RWPE2 (cell line): ENCODE measurements at regions not wholly inside any gene's neighbourhood (a gene's known extent, or its start where the extent isn't known, plus 50 kb on each side); places are given as distances from the start of the nearest gene placed in this dataset.

Experiments used
- ATAC-seq: fragments of 200-7000 bp; cut with Tn5 transposase; 3 replicates; pipeline ENCODE4 v1.9.1; 2021; ENCODE audit warnings: low read depth
- DNase-seq: peaks from one replicate; pipeline ENCODE4 v3.0.0-alpha.2; 2020; ENCODE audit warnings: low spot score
- H3K27ac ChIP-seq: fragments of 450-650 bp; 2 replicates; pipeline ENCODE4 v1.5.1; 2017; ENCODE audit warnings: mild to moderate bottlenecking; ENCODE audit not compliant: poor library complexity, severe bottlenecking
- H3K27me3 ChIP-seq: fragments of 250-450 bp; sonication (Bioruptor Pico); 2 replicates; pipeline ENCODE4 v1.5.1; 2021; ENCODE audit warnings: mild to moderate bottlenecking, moderate library complexity; ENCODE audit not compliant: insufficient read depth, poor library complexity, severe bottlenecking
- H3K36me3 ChIP-seq: fragments of 250-450 bp; sonication (Bioruptor Pico); 2 replicates; pipeline ENCODE4 v1.5.1; 2020; ENCODE audit warnings: low read depth, mild to moderate bottlenecking, moderate library complexity
- H3K4me1 ChIP-seq: fragments of 250-450 bp; sonication (Bioruptor Pico); 2 replicates; pipeline ENCODE4 v1.5.1; 2021; ENCODE audit warnings: mild to moderate bottlenecking, moderate library complexity; ENCODE audit not compliant: insufficient read depth, poor library complexity, severe bottlenecking
- H3K4me3 ChIP-seq: fragments of 250-450 bp; sonication (Bioruptor Pico); 2 replicates; pipeline ENCODE4 v1.5.1; 2021; ENCODE audit warnings: mild to moderate bottlenecking, moderate library complexity; ENCODE audit not compliant: severe bottlenecking
- H3K9me3 ChIP-seq: fragments of 250-450 bp; sonication (Bioruptor Pico); 2 replicates; pipeline ENCODE4 v1.5.1; 2021; ENCODE audit warnings: mild to moderate bottlenecking, moderate library complexity; ENCODE audit not compliant: severe bottlenecking
- CTCF ChIP-seq: fragments of 450-650 bp; IDR thresholded peaks from one replicate; pipeline ENCODE4 v1.5.1; 2017; ENCODE audit warnings: mild to moderate bottlenecking, moderate library complexity; ENCODE audit not compliant: poor library complexity, severe bottlenecking

GRCh38 chr12:115362339-115362976, 678.5 kb upstream of the TBX3 start:
- no peaks in the 10 kb centered on the region for H3K4me1 ChIP-seq
- H3K27ac ChIP-seq: no peak overlapping the region
- DNase-seq (no peak), ATAC-seq (no peak)
- no peaks in the 10 kb centered on the region for H3K36me3 ChIP-seq
- H3K4me3 ChIP-seq: no peak overlapping the region
- TF ChIP-seq CTCF: peak; percentile 35
- peaks cover 2% of the 10 kb centered on the region for H3K9me3 ChIP-seq
- H3K27me3 ChIP-seq: no peaks in the 10 kb centered on the region

GRCh38 chr12:115357681-115358080, 673.7 kb upstream of the TBX3 start:
- Histone ChIP-seq H3K27me3 (no peaks in the 10 kb centered on the region), H3K27ac (no peak overlapping the region), H3K9me3 (peaks cover 2% of the 10 kb centered on the region), H3K4me1 (peaks cover 17% of the 10 kb centered on the region), H3K4me3 (no peak overlapping the region), H3K36me3 (no peaks in the 10 kb centered on the region)
- no peak for TF ChIP-seq CTCF
- DNase-seq (no peak), ATAC-seq (no peak)

- H3K27me3 ChIP-seq: no peaks in the 10 kb centered on the region
- H3K27ac ChIP-seq: peak overlapping the region; percentile 86
- H3K4me3 ChIP-seq: no peak overlapping the region
- DNase-seq (no peak), ATAC-seq (no peak)
- H3K36me3 ChIP-seq: no peaks in the 10 kb centered on the region
- H3K9me3 ChIP-seq: no peaks in the 10 kb centered on the region
- no peak for TF ChIP-seq CTCF
- H3K4me1 ChIP-seq: peaks cover 26% of the 10 kb centered on the region
Observed at GRCh38 chr12:115355301-115355700, 671.3 kb upstream of the TBX3 start.

GRCh38 chr12:115354007-115354890, 670.3 kb upstream of the TBX3 start:
- Histone ChIP-seq H3K4me1 (peaks cover 26% of the 10 kb centered on the region), H3K36me3 (no peaks in the 10 kb centered on the region), H3K4me3 (peak overlapping the region; percentile 21), H3K27ac (peak overlapping the region; percentile 86), H3K9me3 (no peaks in the 10 kb centered on the region), H3K27me3 (no peaks in the 10 kb centered on the region)
- peak; percentile 98 for ATAC-seq
- peak; percentile 82 for DNase-seq
- TF ChIP-seq CTCF: no peak
